ENCODE measurements at regions not wholly inside any gene's neighbourhood (a gene's known extent, or its start where the extent isn't known, plus 50 kb on each side); places are given as distances from the start of the nearest gene placed in this dataset.
"Not testable (repeated sequence)": the region's sequence is repeated elsewhere in the genome, so short reads cannot be mapped to it uniquely, and the experiment has no call there.

DNA sequence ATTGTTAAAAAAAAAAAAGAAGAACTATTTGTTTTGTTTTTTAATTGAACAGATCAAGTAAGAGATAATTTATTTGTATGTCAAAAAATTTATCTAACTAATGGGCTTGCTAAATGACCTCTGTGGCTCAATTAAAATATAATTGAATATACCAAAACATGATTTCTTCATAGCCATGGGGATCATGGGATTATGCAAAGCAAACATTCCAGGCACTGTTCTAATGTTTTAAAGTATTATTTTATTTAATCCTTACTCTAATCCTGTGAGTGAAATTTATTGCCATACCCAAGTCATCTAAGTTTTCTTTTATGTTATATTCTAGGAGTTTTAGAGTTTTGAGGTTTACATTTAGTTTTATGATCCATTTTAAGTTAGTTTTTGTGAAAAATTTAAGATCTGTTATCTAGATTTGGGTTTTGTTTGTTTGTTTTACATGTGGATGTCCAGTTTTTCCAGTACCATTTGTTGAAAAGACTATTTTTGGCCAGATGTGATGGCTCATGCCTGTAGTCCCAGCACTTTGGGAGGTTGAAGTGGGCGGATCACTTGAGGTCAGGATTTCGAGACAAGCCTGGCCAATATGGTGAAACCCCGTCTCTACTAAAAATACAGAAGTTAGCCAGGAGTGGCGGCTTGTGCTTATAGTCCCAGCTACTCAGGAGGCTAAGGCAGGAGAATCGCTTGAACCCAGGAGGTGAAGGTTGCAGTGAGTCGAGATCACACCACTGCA lies 52.3 kb upstream of the CNOT10 start:
- H3K9me3 Mint-ChIP-seq (ENCODE audit: low read depth), result peaks cover 5% of the 10 kb centered on the region
- H3K4me3 Mint-ChIP-seq (ENCODE audit: unreplicated experiment), result no peak overlapping the region
- H3K4me1 Mint-ChIP-seq (ENCODE audit: low read depth), result peaks cover 6% of the 10 kb centered on the region
- TF ChIP-seq, protein P1, sequence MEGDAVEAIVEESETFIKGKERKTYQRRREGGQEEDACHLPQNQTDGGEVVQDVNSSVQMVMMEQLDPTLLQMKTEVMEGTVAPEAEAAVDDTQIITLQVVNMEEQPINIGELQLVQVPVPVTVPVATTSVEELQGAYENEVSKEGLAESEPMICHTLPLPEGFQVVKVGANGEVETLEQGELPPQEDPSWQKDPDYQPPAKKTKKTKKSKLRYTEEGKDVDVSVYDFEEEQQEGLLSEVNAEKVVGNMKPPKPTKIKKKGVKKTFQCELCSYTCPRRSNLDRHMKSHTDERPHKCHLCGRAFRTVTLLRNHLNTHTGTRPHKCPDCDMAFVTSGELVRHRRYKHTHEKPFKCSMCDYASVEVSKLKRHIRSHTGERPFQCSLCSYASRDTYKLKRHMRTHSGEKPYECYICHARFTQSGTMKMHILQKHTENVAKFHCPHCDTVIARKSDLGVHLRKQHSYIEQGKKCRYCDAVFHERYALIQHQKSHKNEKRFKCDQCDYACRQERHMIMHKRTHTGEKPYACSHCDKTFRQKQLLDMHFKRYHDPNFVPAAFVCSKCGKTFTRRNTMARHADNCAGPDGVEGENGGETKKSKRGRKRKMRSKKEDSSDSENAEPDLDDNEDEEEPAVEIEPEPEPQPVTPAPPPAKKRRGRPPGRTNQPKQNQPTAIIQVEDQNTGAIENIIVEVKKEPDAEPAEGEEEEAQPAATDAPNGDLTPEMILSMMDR (IDR thresholded peaks at IDR 0.05), result no peak
- DNase-seq (ENCODE audit: low spot score), result no peak
- no peaks in the 10 kb centered on the region for H3K36me3 Mint-ChIP-seq (ENCODE audit: low read depth)
- H3K27ac Mint-ChIP-seq (ENCODE audit: unreplicated experiment), result peak overlapping the region; percentile 13
- no peaks in the 10 kb centered on the region for H3K27me3 Mint-ChIP-seq (ENCODE audit: low read depth)

DNA sequence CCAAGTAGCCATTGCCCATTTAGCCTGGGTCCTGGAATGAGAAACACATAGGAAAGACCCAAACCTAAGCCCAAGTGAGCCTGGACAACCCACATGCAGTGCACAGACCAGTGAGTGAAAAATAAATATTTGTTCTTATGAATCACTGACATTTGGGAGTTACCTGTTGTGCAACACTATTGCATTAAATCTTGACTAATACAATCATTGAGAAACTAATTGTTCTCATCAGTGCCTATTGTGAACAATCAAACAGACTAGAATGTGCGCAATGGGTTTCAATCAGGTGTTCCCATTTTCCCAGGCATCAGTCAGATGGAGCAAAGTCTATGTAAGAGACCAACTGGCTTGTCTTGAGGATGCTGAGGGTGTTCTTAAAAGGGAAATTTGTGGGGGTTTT lies 54.7 kb upstream of the CNOT10 start:
- TF ChIP-seq, protein P1 (IDR thresholded peaks at IDR 0.05), result no peak
- DNase-seq (ENCODE audit: low spot score), result no peak
- Mint-ChIP-seq H3K36me3 (ENCODE audit: low read depth) (no peaks in the 10 kb centered on the region), H3K4me1 (ENCODE audit: low read depth) (peaks cover 6% of the 10 kb centered on the region), H3K27me3 (ENCODE audit: low read depth) (no peaks in the 10 kb centered on the region), H3K9me3 (ENCODE audit: low read depth) (peaks cover 5% of the 10 kb centered on the region), H3K4me3 (ENCODE audit: unreplicated experiment) (no peak overlapping the region), H3K27ac (ENCODE audit: unreplicated experiment) (no peak overlapping the region)

- TF ChIP-seq, protein P1 (IDR thresholded peaks at IDR 0.05), result no peak
- Mint-ChIP-seq H3K36me3 (ENCODE audit: low read depth) (no peaks in the 10 kb centered on the region), H3K9me3 (ENCODE audit: low read depth) (no peaks in the 10 kb centered on the region), H3K4me3 (ENCODE audit: unreplicated experiment) (no peak overlapping the region), H3K4me1 (ENCODE audit: low read depth) (peaks cover 2% of the 10 kb centered on the region), H3K27me3 (ENCODE audit: low read depth) (peaks cover 1% of the 10 kb centered on the region), H3K27ac (ENCODE audit: unreplicated experiment) (no peak overlapping the region)
- DNase-seq (ENCODE audit: low spot score), result no peak
Measured at GRCh38 chr3:32626631-32627030, 56.0 kb upstream of the DYNC1LI1 start.

GRCh38 chr3:32625543-32626176 lies 55.0 kb upstream of the DYNC1LI1 start:
- not testable (repeated sequence) for H3K27me3 Mint-ChIP-seq (ENCODE audit: low read depth); H3K4me1 Mint-ChIP-seq (ENCODE audit: low read depth)

DNA sequence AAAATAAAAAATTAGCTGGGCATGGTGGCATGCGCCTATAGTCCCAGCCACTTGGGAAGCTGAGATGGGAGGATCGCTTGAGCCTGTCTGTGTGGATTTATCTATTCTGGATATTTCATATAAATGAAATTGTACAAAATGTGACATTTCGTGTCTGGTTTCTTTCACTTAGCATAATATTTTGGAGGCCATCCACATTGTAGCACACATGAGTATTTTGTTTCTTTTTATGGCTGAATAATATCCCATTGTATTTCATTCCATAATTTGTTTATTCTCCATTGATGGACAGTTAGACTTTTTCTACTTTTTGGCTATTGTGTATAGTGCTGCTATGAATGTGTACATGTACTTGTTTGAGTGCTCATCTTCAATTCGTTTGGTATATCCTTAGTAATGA lies 52.9 kb upstream of the DYNC1LI1 start:
- Mint-ChIP-seq H3K27me3 (ENCODE audit: low read depth) (peaks cover 2% of the 10 kb centered on the region), H3K36me3 (ENCODE audit: low read depth) (peaks cover 2% of the 10 kb centered on the region), H3K4me3 (ENCODE audit: unreplicated experiment) (no peak overlapping the region), H3K4me1 (ENCODE audit: low read depth) (no peaks in the 10 kb centered on the region), H3K27ac (ENCODE audit: unreplicated experiment) (no peak overlapping the region), H3K9me3 (ENCODE audit: low read depth) (peaks cover 13% of the 10 kb centered on the region)
- no peak for DNase-seq (ENCODE audit: low spot score)
- TF ChIP-seq, protein P1 (IDR thresholded peaks at IDR 0.05), result no peak

More at GRCh38 chr3:32625543-32626176, 55.0 kb upstream of the DYNC1LI1 start:
- DNase-seq (ENCODE audit: low spot score); H3K4me3 Mint-ChIP-seq (ENCODE audit: unreplicated experiment); H3K9me3 Mint-ChIP-seq (ENCODE audit: low read depth); H3K27ac Mint-ChIP-seq (ENCODE audit: unreplicated experiment); H3K36me3 Mint-ChIP-seq (ENCODE audit: low read depth): not testable (repeated sequence)

Data from chondrocyte (in vitro differentiated cells).